Activated CD4-positive, CD25-positive, alpha-beta regulatory T cell treated with anti-CD3 and anti-CD28 coated beads, Interleukin-2, amount 50 U/mL, for 72 hours (primary cell): ENCODE measurements at regions not wholly inside any gene's neighbourhood (a gene's known extent, or its start where the extent isn't known, plus 50 kb on each side); places are given as distances from the start of the nearest gene placed in this dataset.
"Not testable (repeated sequence)": the region's sequence is repeated elsewhere in the genome, so short reads cannot be mapped to it uniquely, and the experiment has no call there.

Source experiments
- DNase-seq: peaks from one replicate; pipeline ENCODE4 v3.0.0; 2021

DNA sequence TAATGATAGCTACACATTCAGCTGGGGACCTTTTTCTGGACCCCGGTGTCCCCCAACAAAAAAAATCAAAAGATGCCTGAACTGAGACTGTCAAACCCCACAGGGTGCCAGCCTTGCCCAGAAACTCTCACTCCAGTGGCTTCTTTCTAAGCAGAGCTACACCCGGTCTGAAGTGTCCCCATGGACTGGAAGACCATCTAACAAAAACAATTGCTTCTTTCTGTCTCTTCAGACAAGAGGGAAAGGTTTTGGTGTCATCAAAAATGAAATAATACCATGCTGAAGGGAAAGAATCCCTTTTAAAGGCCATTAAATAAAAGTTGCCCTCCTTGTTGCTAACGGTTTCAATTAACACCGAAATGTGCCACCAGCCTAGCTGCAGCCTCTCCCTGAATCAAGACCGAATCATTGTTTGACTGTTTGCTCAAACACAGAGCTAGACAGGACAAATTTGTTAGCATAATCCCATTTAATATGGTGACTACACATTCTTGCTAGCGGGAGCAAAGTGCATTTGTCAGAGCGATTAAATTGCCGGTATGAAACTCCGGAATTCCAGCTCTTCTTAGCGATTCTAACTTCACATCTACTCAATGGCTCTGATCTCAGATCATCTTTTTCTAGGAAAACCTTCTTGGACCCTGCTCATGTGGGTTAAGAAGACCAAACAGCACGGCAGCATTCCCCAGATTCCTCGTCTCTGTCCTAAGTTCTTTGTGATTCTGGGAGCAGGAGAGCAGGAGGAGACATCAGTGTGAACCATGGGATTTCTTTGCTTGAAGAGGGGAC, 397.5 kb upstream of the PRKCQ start:
- no peak for DNase-seq

DNA sequence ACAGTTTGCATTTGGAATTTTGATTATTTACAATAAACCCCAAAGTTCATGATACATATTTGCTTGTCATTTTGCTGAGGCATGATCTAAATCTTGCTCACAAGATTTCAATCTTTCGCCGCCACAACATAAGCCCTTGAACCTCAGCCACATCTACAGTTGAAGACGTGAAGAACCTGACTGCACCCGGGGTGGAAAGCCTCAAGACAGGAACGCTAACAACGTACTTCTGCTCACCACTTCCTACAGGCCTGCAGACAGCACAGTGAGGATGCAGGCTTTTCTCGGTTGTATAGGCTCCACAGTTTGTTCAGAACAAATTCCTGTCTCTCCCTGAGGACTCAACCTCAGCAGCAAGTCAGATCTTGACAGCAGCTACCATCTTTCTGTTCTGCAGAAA, 393.8 kb upstream of the PRKCQ start:
- no peak for DNase-seq

DNA sequence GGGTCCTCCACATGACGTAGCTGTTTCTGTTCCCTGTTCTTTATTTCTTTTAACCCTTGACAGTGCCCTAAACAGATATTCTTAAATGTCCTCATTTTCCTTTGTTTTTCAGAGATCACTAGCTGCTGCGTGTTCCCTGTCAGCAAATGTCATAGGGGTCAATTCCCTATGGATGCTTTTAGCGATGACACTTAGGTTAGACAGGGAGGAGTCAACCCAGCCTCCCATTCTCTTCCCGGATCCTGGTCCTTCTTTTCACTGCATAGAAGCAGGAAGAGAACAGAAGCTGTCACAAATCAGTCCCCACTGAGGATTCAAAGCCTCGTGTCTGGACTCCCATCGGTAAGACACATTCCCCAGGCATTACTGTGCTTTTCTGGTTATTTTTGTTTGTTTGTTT, 392.1 kb upstream of the PRKCQ start:
- no peak for DNase-seq

DNA sequence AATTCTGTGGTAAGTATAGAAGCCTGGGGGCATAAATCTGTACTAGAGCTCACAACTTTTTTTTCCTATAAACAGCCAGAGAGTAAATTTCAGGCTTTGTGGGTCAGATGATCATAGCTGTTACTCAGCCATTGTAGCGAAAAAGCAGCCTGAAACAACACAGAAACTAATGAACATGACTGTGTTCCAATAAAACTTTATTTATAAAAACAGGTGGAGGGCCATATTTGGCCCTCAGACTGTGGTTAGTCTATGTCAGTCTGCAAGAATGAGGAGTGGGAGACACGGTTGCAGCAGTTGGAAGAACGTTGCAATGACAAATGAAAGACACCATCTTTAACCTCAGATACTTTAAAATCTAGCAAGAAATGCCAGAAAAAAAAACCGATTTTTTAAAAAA, 389.6 kb upstream of the PRKCQ start:
- DNase-seq: no peak

DNA sequence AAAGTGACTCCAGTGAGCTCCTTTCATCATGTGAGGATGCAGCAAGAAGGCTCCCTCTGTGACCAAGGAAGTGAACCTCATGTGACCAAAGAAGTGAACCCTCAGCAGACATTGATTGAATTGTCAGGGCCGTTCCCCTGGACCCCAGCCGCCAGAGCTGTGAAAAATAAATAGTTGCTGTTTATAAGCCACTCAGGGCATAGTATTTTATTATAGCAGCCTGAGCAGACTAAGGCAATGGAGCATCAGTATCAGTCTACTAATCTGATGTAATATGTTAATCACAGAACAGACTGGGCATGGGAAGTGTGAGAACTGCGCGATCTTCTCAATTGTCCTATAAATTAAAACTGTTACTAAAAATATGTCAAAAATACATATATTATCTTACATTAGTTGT, 384.5 kb upstream of the PRKCQ start:
- DNase-seq: no peak

DNA sequence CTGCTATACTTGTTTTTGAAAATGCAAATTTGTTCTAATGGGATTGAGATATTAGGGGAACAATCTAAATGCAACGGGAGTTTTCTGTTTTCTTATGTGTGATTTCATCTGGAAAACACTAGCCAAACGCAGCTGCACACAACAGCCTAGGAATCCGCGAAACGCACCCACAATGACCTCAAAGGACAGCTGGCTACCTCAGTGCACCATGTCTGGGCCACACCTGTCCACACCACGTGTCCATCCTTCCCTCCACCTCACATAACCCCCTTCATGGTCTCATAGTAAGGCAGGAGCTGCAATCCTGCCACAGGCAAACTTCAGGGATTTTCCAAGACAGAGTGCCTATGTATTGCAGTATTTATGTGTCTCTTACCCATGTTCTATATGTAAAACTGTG, 382.5 kb upstream of the PRKCQ start:
- no peak for DNase-seq

DNA sequence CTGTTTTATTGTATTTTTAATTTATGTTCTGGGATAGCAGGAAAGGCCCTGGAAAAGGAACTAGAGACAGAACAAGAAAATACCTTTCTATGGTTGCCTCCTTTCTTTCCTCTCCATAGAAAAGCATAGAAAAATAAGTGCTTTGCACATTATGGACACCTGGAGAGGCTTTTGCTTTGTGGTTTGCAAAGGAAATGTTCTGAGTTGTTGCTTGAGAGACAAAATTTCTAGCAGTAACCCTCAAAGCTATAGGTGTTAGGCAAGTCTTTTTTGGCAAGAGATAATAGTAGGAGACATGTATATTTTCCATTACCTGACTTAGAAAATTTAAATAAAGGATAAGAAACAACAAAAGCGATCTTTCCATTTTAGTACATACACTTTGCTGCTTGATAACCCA, 378.6 kb upstream of the PRKCQ start:
- no peak for DNase-seq

DNA sequence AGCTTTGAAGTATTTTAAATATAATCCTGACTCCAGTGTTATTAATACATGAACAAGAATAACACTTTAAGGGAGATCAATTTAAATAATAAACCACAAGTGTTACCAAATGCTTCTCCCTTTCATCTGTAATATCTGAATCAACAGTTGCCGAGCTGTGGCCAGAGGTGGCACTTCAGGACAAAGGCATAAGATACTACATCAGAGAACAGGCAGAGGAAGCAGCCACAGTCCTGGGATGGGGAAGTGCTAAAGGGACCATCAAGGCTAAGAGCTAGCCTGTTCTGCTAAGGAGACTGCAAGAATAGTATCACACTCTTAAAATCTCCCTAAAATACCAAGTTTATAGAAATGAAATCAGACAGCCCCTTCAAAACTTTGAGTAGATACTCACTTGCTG, 378.2 kb upstream of the PRKCQ start:
- no peak for DNase-seq

DNA sequence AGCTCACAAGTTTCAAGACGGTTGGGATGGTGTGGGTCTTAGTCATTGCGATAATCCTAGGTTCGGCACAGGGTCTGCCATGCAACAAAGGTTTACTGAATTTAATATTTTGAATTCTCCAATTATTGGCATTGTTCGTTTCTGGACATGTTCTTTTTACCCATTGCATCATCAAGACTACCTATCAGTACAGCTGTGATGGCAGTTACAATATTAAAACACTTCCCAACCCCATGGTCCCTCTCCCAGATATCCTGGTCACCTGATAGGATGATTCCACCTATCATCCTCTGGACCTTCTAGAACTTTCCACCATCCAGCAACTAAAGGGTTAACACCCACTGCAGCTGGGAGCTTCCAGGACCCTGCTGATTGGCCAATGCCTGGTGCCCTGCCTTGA, 377.8 kb upstream of the PRKCQ start:
- DNase-seq: no peak

DNA sequence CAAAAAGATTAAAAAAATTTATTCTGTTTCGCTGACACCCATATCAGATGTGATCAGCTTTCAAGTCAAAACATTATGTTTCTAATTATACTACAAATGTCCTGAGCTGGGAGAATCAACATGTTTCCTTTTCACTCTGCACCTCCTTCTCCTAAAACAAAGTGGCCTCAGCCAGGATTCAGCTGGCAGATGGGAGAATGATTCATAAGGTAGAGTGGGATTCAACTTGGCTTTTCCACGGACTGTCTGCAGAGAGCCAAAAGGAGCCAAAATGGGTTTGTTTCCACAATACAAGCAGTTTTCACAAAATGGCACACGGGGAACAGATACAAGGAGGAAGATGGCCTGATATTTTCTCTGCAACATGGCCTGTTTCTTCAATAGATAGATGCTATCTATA, 376.5 kb upstream of the PRKCQ start:
- DNase-seq: no peak

DNA sequence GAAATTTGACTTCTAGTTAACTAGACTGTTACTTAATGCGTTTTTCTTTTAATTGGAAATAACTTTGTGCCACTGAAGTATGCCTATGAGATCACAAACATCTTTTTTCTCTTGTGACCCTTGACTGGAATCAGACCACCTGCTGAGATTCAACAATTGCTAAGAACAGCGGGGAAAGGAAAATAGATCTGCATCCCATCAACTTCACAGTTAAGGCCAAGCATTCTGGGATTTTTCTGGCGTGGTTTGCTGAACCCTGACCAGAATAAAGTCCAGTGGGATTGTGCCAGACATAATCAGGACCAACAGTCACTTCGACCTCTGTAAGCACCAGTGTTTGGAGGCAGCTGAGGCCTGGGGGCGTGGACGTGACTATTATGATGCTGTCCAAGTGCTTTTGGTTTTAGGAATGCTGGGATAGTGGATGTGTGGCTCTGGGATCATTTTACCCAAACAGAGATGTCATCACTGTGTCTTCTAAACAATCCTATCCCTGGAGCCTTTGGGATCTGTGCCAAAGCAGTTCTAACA, 373.3 kb upstream of the PRKCQ start:
- DNase-seq: no peak

DNA sequence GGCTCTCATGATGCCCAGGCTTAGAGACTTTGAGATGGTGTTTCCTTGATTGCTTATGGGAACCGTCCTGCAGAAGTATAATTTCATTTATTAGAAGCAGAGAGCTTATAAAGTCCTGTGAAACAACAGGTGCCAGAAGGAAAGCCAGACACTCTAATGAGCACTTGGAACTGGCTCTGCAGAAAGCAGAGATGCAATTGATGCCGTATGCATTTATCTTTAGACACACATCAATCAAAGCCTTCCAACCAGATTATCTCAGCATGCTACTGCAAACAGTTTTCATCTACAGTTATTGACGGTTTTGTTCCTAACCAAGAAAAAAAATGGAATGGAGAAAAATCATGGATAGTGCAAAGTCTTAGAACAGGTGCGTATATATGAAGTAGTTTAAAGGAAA, 371.7 kb upstream of the PRKCQ start:
- no peak for DNase-seq

DNA sequence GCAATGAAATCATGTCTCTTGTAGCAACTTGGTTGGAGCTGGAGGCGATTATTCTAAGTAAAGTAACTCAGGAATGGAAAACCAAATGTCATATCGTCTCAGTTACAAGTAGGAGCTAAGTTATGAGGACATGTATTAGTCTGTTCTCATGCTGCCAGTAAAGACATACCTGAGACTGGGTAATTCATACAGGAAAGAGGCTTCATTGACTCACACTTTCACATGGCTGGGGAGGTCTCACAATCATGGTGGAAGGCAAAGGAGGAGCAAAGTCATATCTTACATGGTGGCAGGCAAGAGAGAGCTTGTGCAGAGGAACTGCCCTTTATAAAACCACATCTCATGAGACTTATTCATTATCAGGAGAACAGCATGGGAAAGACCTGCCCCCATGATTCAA, 370.1 kb upstream of the PRKCQ start:
- no peak for DNase-seq

DNA sequence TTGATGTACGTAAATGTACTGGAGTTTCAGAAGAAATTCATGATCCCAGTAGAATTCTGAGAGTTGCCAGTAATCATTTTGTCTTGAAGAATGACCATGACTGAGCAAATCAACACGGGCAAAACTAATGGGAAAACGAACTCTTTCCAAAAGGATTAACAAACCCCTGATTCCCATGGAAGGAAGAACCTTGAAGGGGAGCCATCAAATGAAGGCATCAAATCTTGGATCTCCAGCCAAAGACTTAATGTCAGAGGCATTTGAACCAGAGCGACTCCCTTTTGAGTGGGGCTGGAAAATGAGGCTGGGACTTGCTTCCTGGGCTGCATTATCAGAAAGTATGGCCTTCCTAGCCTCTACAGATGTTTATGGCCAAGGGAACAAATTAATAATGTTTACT, 364.4 kb upstream of the PRKCQ start:
- no peak for DNase-seq

DNA sequence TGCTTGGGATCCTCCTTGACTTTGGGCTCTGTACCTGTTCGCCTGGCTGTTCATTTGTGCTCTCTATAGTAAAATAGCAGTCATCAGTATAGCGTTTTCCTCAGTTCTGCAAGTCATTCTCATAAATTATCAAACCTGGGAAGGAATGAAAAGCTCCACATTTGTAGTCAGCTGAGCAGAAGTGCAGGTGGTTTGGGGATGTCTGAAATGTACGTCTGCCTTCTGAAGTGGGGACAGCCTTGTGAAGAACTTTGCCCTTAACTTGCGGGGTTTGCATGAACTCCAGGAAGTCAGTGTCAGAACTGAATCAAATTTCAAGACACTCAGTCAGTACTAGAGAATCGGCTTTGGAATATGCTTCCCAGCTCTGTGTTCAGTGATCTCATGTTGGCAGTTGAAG, 358.3 kb upstream of the PRKCQ start:
- no peak for DNase-seq

DNA sequence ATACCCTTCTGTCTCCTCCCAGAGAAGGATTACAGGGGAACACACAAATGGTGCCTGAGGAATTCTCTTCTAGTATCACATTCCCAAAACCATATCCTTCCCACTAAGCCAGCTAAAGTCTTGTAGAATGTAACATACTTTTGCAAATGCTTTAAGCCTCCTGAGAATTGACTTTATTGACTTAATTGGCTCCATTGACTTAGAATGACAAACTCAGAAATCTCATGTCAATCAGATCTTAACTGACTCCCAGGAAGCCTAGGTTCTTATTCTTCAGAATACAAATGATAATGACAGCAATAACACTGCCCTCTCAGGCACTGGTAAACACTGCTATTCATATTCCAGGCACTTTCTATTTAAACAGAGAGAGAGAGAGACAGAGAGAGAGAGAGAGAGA, 356.9 kb upstream of the PRKCQ start:
- no peak for DNase-seq

DNA sequence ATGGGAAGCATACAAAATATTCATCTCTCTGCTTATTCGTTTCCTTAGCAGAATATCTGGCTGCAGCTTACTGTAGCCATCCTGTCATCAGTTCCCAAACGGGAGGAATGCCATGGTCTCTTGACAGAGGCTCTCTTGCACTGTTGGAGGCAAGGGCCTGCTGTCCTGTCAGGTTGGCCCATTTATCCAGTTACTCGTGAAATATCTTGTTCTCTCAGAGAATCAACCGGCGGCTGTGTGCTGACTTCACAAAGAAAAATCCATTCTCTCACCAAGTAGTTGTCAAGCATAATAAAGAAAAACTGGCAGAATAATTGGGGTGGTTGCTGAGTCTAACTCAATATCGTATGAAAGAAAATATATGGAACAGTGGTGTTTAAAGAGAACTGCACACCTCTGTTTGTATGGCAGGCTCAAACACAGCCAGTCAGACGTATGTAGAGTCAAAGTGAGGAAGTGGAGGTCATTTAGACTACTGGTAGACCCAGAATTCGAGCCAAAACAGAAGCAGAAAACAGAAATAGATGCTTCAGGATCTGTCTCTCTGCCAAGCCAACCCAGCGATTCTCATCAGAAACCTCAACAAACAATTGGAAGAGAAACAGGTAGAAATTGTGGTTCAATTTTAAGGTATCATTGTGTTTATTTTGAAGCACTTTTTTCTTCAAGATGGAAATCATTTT, 349.2 kb upstream of the PRKCQ start:
- DNase-seq: no peak

DNA sequence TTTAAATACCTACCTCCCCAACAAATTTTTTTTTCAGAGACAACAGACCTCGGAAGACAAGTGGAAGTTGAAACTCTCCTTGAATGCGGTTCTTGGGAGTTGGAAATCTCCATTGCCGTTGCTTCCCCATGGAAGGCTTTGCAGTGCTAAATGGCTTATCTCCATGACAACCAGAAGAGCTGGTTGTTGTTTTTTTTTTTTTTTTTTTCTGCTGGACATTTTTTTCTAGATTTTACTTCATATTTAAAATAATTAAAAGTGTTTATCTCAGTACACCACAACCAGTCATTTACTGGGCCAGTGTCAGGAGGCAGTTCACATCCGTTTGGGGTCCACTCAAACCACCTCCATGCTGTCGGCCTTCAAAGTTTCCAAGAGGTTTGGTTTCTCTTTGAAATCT, 348.5 kb upstream of the PRKCQ start:
- DNase-seq: no peak

DNA sequence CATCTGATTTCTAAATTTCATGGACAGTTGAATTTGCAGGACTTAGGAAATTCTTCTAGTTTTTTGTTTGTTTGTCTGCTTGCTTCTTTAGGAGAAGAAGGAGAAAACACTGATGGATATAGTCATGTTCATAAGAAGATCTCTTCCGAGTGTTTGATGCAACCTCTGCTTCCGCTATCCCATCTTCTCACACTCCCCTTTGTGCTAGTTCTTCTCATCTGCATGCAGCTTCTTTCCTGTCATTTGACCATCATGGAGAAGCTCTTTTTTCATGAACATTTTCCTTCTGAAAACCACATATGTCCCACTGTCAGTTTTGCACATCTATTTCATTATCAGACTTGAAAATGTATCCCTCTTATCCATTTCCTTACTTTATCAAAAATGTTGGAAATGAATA, 346.9 kb upstream of the PRKCQ start:
- no peak for DNase-seq

DNA sequence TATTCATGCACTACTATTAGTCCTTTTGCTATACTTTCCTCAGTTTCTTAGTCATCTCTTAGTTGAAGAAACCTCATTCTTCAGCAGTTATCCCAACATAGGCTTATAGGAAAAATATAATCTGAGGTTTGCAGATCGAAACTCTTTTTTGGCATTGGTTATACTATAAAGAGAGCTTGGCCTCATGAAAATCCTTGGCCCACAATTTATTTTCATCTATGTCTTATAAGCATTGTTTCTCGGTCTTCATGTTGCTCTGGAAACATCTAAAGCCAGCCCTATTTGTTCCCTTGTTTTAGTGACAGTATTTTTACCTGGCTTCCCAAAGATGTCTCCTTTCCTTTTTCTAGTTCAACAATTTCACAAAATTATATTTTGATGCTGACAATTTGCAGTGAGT, 345.1 kb upstream of the PRKCQ start:
- DNase-seq: no peak

DNA sequence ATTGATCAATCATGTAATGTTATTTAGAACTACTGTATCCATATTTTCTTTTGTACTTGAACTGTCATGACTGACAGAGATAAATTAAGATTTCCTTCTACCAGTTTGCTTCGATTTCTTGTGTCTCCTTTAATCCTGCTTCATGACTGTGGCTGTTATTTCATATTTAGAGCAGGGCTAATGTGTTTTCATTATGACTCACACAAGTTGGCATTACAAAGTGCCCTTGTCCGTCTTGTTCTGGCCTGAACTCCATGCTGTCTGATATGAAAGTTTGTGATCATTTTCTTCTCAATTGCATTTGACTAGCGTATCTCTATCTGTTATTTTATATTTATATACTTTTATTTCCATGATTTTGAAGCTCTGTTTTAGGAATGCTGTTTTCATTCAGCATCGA, 344.1 kb upstream of the PRKCQ start:
- DNase-seq: no peak

DNA sequence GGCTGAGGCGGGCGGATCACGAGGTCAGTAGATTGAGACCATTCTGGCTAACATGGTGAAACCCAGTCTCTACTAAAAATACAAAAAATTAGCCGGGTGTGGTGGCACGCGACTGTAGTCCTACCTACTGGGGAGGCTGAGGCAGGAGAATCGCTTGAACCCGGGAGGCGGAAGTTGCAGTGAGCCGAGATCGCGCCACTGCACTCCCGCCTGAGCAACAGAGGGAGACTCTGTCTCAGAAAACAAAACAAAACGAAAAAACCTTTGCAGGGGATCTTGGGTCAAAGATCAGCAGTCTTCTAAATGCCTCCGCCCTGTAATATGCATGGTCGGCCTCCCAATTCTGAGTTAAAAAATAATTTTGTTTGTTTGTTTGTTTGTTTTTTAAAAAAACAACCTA, 340.9 kb upstream of the PRKCQ start:
- not testable (repeated sequence) for DNase-seq

DNA sequence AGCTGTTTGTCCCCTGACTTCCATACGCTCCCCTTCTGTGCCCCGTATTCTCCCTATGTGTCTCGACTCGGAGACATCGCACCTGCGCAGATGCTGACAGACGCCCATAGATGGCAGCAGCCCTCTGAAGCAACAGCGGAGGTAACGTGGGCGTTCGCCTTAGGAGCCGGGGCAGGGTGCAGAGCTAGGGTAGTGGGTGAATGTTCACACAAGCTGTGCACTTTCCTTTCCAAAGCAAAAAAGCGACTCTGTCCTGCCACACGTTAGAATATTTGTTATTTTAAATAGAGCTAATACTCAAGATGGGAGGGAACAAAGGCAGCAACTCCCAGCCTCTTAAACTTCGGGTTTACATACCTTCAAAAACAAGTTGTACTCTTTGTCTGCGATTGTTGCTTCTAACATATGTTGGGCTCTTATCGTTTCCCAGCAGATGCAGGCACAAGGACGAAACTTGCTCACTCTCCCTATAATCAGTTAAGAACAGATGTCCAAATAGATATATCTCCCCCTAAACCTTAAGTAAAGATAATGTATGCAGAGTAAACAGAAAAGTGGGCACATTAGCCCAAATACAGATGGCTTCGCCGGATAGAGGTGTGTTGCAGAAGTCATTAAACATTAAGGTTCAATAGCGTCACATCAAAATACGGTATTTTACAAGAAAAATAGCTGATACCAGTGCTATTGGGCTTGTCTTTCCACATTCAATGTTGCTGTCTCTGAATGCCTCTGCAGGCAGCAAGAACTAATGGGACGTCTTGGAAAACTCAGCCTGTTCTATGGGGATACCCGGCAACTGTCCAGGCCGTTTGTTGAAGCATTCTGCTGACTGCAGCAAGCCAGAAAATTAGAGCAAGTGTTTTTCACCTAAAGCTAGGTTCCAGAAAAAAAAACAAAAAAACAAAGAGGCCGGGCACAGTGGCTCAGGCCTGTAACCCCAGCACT, 340.3 kb upstream of the PRKCQ start:
- peak; percentile 74 for DNase-seq

DNA sequence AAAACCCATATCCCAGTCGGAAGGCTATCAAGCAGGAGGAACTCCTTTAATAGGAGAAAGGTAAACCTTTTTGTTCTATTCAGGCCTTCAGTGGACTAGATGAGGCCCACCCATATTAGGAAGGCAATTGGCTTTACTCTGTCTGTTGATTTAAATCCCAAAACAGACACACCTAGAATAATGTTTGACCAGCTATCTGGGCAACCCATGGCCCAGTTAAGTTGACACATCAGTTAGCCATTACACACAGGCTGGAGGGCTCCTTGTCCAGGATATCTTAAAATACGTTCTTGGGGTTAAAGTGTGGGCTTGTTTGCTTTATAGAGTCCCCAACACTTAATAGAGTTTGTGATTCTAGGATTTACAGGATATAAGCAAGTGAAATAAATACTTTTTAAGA, 339.0 kb upstream of the PRKCQ start:
- no peak for DNase-seq
